NCI-H1436 treated with DMSO at 0.1 percent for 48 hours (cell line): ENCODE measurements at regions not wholly inside any gene's neighbourhood (a gene's known extent, or its start where the extent isn't known, plus 50 kb on each side); places are given as distances from the start of the nearest gene placed in this dataset.

Experiments used
- DNase-seq: peaks from one replicate; lab custom pipeline; 2025; lab: John Stamatoyannopoulos, UW

- DNase-seq: no peak
These were observed 1447.3 kb upstream of the MIR17HG start for GRCh38 chr13:89900104-89900765.

GRCh38 chr13:89902223-89902622, 1445.3 kb upstream of the MIR17HG start:
- no peak for DNase-seq

- DNase-seq: no peak
These were observed 1444.4 kb upstream of the MIR17HG start for GRCh38 chr13:89903115-89903514.

- no peak for DNase-seq
These were observed 1437.3 kb upstream of the MIR17HG start for GRCh38 chr13:89910166-89910565.

- no peak for DNase-seq
These were observed 1430.9 kb upstream of the MIR17HG start for GRCh38 chr13:89916551-89916950.

GRCh38 chr13:89920461-89920860, 1427.0 kb upstream of the MIR17HG start:
- DNase-seq: no peak

GRCh38 chr13:89923052-89923451, 1424.4 kb upstream of the MIR17HG start:
- no peak for DNase-seq

GRCh38 chr13:89923736-89924135, 1423.8 kb upstream of the MIR17HG start:
- no peak for DNase-seq

- no peak for DNase-seq
These were observed 1422.4 kb upstream of the MIR17HG start for GRCh38 chr13:89925107-89925506.

GRCh38 chr13:89930861-89931260, 1416.6 kb upstream of the MIR17HG start:
- DNase-seq: no peak

- DNase-seq: no peak
These were observed 1414.6 kb upstream of the MIR17HG start for GRCh38 chr13:89932902-89933301.

GRCh38 chr13:89936256-89936655, 1411.2 kb upstream of the MIR17HG start:
- DNase-seq: no peak

GRCh38 chr13:89937420-89937819, 1410.1 kb upstream of the MIR17HG start:
- no peak for DNase-seq

GRCh38 chr13:89940383-89940782, 1407.1 kb upstream of the MIR17HG start:
- DNase-seq: no peak

GRCh38 chr13:89943139-89943538, 1404.3 kb upstream of the MIR17HG start:
- DNase-seq: no peak

GRCh38 chr13:89950225-89950624, 1397.3 kb upstream of the MIR17HG start:
- DNase-seq: no peak

GRCh38 chr13:89951341-89951740, 1396.1 kb upstream of the MIR17HG start:
- DNase-seq: no peak

GRCh38 chr13:89953581-89953980, 1393.9 kb upstream of the MIR17HG start:
- no peak for DNase-seq

- DNase-seq: no peak
These were observed 1391.7 kb upstream of the MIR17HG start for GRCh38 chr13:89955773-89956172.

GRCh38 chr13:89959074-89959473, 1388.4 kb upstream of the MIR17HG start:
- DNase-seq: no peak

GRCh38 chr13:89965252-89965651, 1382.2 kb upstream of the MIR17HG start:
- no peak for DNase-seq

GRCh38 chr13:89966524-89966923, 1381.0 kb upstream of the MIR17HG start:
- no peak for DNase-seq

GRCh38 chr13:89967701-89968100, 1379.8 kb upstream of the MIR17HG start:
- DNase-seq: no peak

- no peak for DNase-seq
These were observed 1379.0 kb upstream of the MIR17HG start for GRCh38 chr13:89968470-89968869.

- no peak for DNase-seq
These were observed 1377.2 kb upstream of the MIR17HG start for GRCh38 chr13:89970353-89970709.
